B cell (primary cell): ENCODE measurements at regions not wholly inside any gene's neighbourhood (a gene's known extent, or its start where the extent isn't known, plus 50 kb on each side); places are given as distances from the start of the nearest gene placed in this dataset.

Experiments
- ATAC-seq: fragments of 200-7000 bp; cut with Tn5 transposase; one replicate; pipeline ENCODE4 v1.10.0; 2021; ENCODE audit warnings: low read depth, mild to moderate bottlenecking, moderate number of reproducible peaks, moderate library complexity
- CTCF ChIA-PET: fragments of 350-600 bp; sonication (Branson Sonifier 250); formaldehyde crosslinking; loops from one replicate; lab custom pipeline; 2021; ENCODE audit warnings: antibody characterized with exemption, inconsistent platforms; lab: Charles Lee
- POLR2A ChIA-PET: fragments of 350-600 bp; sonication (Branson Sonifier 250); formaldehyde crosslinking; loops from one replicate; lab custom pipeline; 2021; ENCODE audit warnings: antibody characterized with exemption; lab: Charles Lee
- DNase-seq: peaks from one replicate; pipeline ENCODE4 v3.0.0; 2013
- H2AFZ ChIP-seq: 2 replicates; pipeline ENCODE4 v1.6.1; 2012; ENCODE audit warnings: mild to moderate bottlenecking, low read depth, low read length; ENCODE audit not compliant: insufficient read depth, poor library complexity, severe bottlenecking
- H3K27ac ChIP-seq, 2 donors: 1 replicate in 1 of 2; 2 replicates in 1 of 2; pipeline ENCODE4 v1.5.1; 2012 to 2013; ENCODE audit warnings: low read length in 2 of 2, mild to moderate bottlenecking in 2 of 2, moderate library complexity in 1 of 2
- H3K27me3 ChIP-seq, 4 experiments: fragments of 200-600 bp in 1 of 4; sonication (generic) in 1 of 4; replicated peaks in 1 of 4; 1 replicate in 2 of 4; 2 replicates in 2 of 4; pipeline versions ENCODE4 v1.6.1 to v1.7.0; 2013 to 2016; ENCODE audit warnings: low read length in 3 of 4, mild to moderate bottlenecking in 2 of 4, mixed read lengths in 1 of 4, moderate library complexity in 1 of 4; ENCODE audit not compliant: insufficient read depth in 4 of 4, control insufficient read depth in 3 of 4; ENCODE audit errors: control extremely low read depth in 1 of 4
- H3K36me3 ChIP-seq, 2 experiments: replicated peaks in 1 of 2; 1 replicate in 1 of 2; 2 replicates in 1 of 2; pipeline versions ENCODE4 v1.6.1 to v1.7.1; 2013; ENCODE audit warnings: low read length in 1 of 2; ENCODE audit not compliant: insufficient read depth in 2 of 2, control insufficient read depth in 1 of 2; ENCODE audit errors: control extremely low read depth in 1 of 2, extremely low read depth in 1 of 2
- H3K4me1 ChIP-seq, 2 donors: fragments of 200-600 bp in 1 of 2; sonication (generic) in 1 of 2; 1 replicate in 1 of 2; 2 replicates in 1 of 2; pipeline versions ENCODE4 v1.5.1 to v1.6.1; 2013 to 2017; ENCODE audit warnings: low read length in 2 of 2; ENCODE audit not compliant: control insufficient read depth in 2 of 2, insufficient read depth in 2 of 2
- H3K4me2 ChIP-seq: replicated peaks from 2 replicates; pipeline ENCODE3; 2012; ENCODE audit warnings: mild to moderate bottlenecking, low read depth, low read length; ENCODE audit not compliant: poor library complexity, severe bottlenecking
- H3K4me3 ChIP-seq, 5 experiments: fragments of 200-600 bp in 1 of 5; sonication (generic) in 1 of 5; 1 replicate in 3 of 5; 2 replicates in 2 of 5; pipeline versions ENCODE4 v1.5.1 to v1.7.0; 2011 to 2016; ENCODE audit warnings: low read length in 4 of 5, mild to moderate bottlenecking in 4 of 5, low read depth in 2 of 5, control low read depth in 1 of 5, moderate library complexity in 1 of 5; ENCODE audit not compliant: insufficient read depth in 1 of 5; ENCODE audit errors: control extremely low read depth in 1 of 5, extremely low read depth in 1 of 5
- H3K79me2 ChIP-seq: fragments of 200-600 bp; sonication (generic); one replicate; pipeline ENCODE4 v1.6.0; 2016; ENCODE audit warnings: low read length; ENCODE audit not compliant: control insufficient read depth, insufficient read depth
- H3K9ac ChIP-seq: fragments of 200-600 bp; sonication (generic); 2 replicates; pipeline ENCODE4 v1.6.1; 2017; ENCODE audit warnings: mild to moderate bottlenecking, low read length, moderate library complexity
- H3K9me3 ChIP-seq, 3 donors: one replicate each; pipeline versions ENCODE4 v1.6.1 to v1.7.1; 2013; ENCODE audit warnings: low read length in 2 of 3; ENCODE audit not compliant: control insufficient read depth in 2 of 3, insufficient read depth in 1 of 3; ENCODE audit errors: control extremely low read depth in 1 of 3
- H4K20me1 ChIP-seq: 2 replicates; pipeline ENCODE4 v1.6.0; 2012; ENCODE audit warnings: mild to moderate bottlenecking, low read length; ENCODE audit not compliant: insufficient read depth, control insufficient read depth, poor library complexity, severe bottlenecking
- H3K27ac Mint-ChIP-seq: one replicate; pipeline ENCODE4 v1.8.0; 2021; ENCODE audit warnings: mixed read lengths
- H3K27me3 Mint-ChIP-seq: one replicate; pipeline ENCODE4 v1.8.0; 2021; ENCODE audit warnings: mixed read lengths
- H3K4me1 Mint-ChIP-seq: one replicate; pipeline ENCODE4 v1.8.0; 2021; ENCODE audit warnings: mixed read lengths
- H3K4me3 Mint-ChIP-seq: one replicate; pipeline ENCODE4 v1.8.0; 2021; ENCODE audit warnings: mixed read lengths
- H3K9me3 Mint-ChIP-seq: one replicate; pipeline ENCODE4 v1.8.0; 2022; ENCODE audit warnings: mixed read lengths; ENCODE audit not compliant: insufficient read depth
- CTCF ChIP-seq: fragments of 200-600 bp; IDR thresholded peaks from one replicate; pipeline ENCODE4 v1.8.0; 2022; ENCODE audit warnings: antibody characterized with exemption, mild to moderate bottlenecking
- EZH2 ChIP-seq: IDR thresholded peaks from 2 replicates; pipeline ENCODE4 v1.6.1; 2012; ENCODE audit warnings: borderline replicate concordance, low read depth, mild to moderate bottlenecking, moderate library complexity, low read length; ENCODE audit not compliant: insufficient read depth, poor library complexity, severe bottlenecking
- WGBS: methylation state at CpG from one replicate; pipeline ENCODE4 v1.1.5; 2013; ENCODE audit warnings: missing lambda C conversion rate; ENCODE audit not compliant: insufficient coverage; 5-methylcytosine and 5-hydroxymethylcytosine counted together
- intact Hi-C: fragments of 100-400 bp; cut with micrococcal nuclease; formaldehyde crosslinking; loops from one replicate; pipeline ENCODE4 v1.10.0; 2022

GRCh38 chr2:180519276-180519675 lies 461.1 kb upstream of the UBE2E3 start:
- no peak overlapping the region for H3K4me3 ChIP-seq
- no peak for ATAC-seq
- DNase-seq: no peak
- TF ChIP-seq EZH2 (no peak), CTCF (no peak)
- ChIA-PET POLR2A (no interaction called here), CTCF (no interaction called here)
- H3K27me3 Mint-ChIP-seq: no peaks in the 10 kb centered on the region
- H3K27me3 ChIP-seq: peaks cover 0 to 4% (median 2%) of the 10 kb centered on the region in 4 experiments
- no peak overlapping the region for H3K27ac ChIP-seq
- H3K9ac ChIP-seq: no peak overlapping the region
- H3K4me1 Mint-ChIP-seq: peaks cover 5% of the 10 kb centered on the region
- intact Hi-C loops: no loop called here
- H3K36me3 ChIP-seq: no peaks in the 10 kb centered on the region
- no peaks in the 10 kb centered on the region for H4K20me1 ChIP-seq
- H2AFZ ChIP-seq: no peak overlapping the region
- H3K27ac Mint-ChIP-seq: no peak overlapping the region
- no peak overlapping the region for H3K4me2 ChIP-seq
- H3K9me3 ChIP-seq: no peaks in the 10 kb centered on the region
- no peak overlapping the region for H3K4me3 Mint-ChIP-seq
- H3K79me2 ChIP-seq: no peaks in the 10 kb centered on the region
- no peaks in the 10 kb centered on the region for H3K9me3 Mint-ChIP-seq
- no peaks in the 10 kb centered on the region for H3K4me1 ChIP-seq

- no peaks in the 10 kb centered on the region for H3K4me1 ChIP-seq
- intact Hi-C loops: no loop called here
- no peaks in the 10 kb centered on the region for H3K36me3 ChIP-seq
- CTCF ChIA-PET: no interaction called here
- peaks cover 5% of the 10 kb centered on the region for H3K4me1 Mint-ChIP-seq
- DNase-seq (no peak), ATAC-seq (no peak)
- H3K79me2 ChIP-seq: no peaks in the 10 kb centered on the region
- no peak overlapping the region for H3K27ac ChIP-seq
- POLR2A ChIA-PET: no interaction called here
- H3K27me3 ChIP-seq: peaks cover 0 to 4% (median 2%) of the 10 kb centered on the region in 4 experiments
- no peaks in the 10 kb centered on the region for H4K20me1 ChIP-seq
- WGBS: 62% methylated on average over 2 of the region's 2 CpGs
- no peaks in the 10 kb centered on the region for H3K9me3 Mint-ChIP-seq
- no peaks in the 10 kb centered on the region for H3K9me3 ChIP-seq
- H3K4me3 Mint-ChIP-seq: no peak overlapping the region
- H3K27me3 Mint-ChIP-seq: no peaks in the 10 kb centered on the region
- no peak overlapping the region for H3K4me3 ChIP-seq
- no peak overlapping the region for H3K9ac ChIP-seq
- H3K4me2 ChIP-seq: no peak overlapping the region
- H3K27ac Mint-ChIP-seq: no peak overlapping the region
- no peak overlapping the region for H2AFZ ChIP-seq
- TF ChIP-seq EZH2: no peak
- no peak for TF ChIP-seq CTCF
Observed at GRCh38 chr2:180516232-180516631, 464.2 kb upstream of the UBE2E3 start.
